ENCODE measurements at regions not wholly inside any gene's neighbourhood (a gene's known extent, or its start where the extent isn't known, plus 50 kb on each side); places are given as distances from the start of the nearest gene placed in this dataset.

- CTCF ChIA-PET: no interaction called here
- Mint-ChIP-seq H3K9me3 (ENCODE audit: unreplicated experiment) (peaks cover 7% of the 10 kb centered on the region), H3K27me3 (ENCODE audit: insufficient read depth, unreplicated experiment) (no peaks in the 10 kb centered on the region), H3K36me3 (ENCODE audit: insufficient read depth, unreplicated experiment) (no peaks in the 10 kb centered on the region), H3K4me3 (ENCODE audit: unreplicated experiment) (peak overlapping the region; percentile 58), H3K27ac (ENCODE audit: low read depth, unreplicated experiment) (peak overlapping the region; percentile 93), H3K4me1 (ENCODE audit: insufficient read depth, unreplicated experiment) (peaks cover 19% of the 10 kb centered on the region)
- POLR2A ChIA-PET: interaction anchor here (0.5 to 0.6 kb wide), 2 partner anchors 22 to 961 kb away, joined by 3 read pairs; no protein-coding TSS in a partner anchor
- BruUV-seq (replicated peaks): no TSS peak
- peak; percentile 28 for DNase-seq (ENCODE audit: unreplicated experiment)
- TF ChIP-seq, protein P1, sequence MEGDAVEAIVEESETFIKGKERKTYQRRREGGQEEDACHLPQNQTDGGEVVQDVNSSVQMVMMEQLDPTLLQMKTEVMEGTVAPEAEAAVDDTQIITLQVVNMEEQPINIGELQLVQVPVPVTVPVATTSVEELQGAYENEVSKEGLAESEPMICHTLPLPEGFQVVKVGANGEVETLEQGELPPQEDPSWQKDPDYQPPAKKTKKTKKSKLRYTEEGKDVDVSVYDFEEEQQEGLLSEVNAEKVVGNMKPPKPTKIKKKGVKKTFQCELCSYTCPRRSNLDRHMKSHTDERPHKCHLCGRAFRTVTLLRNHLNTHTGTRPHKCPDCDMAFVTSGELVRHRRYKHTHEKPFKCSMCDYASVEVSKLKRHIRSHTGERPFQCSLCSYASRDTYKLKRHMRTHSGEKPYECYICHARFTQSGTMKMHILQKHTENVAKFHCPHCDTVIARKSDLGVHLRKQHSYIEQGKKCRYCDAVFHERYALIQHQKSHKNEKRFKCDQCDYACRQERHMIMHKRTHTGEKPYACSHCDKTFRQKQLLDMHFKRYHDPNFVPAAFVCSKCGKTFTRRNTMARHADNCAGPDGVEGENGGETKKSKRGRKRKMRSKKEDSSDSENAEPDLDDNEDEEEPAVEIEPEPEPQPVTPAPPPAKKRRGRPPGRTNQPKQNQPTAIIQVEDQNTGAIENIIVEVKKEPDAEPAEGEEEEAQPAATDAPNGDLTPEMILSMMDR (IDR thresholded peaks at IDR 0.05; ENCODE audit: unreplicated experiment): no peak
- intact Hi-C loops (cut with micrococcal nuclease): no loop called here
These were observed 1886.9 kb downstream of the NCAM2 start for GRCh38 chr21:22885079-22885478.

GRCh38 chr21:22885614-22886013 is 1887.4 kb downstream of the NCAM2 start:
- no peak for DNase-seq (ENCODE audit: unreplicated experiment)
- POLR2A ChIA-PET: no interaction called here
- Mint-ChIP-seq H3K4me3 (ENCODE audit: unreplicated experiment) (peak overlapping the region; percentile 58), H3K27ac (ENCODE audit: low read depth, unreplicated experiment) (peak overlapping the region; percentile 93), H3K9me3 (ENCODE audit: unreplicated experiment) (peaks cover 7% of the 10 kb centered on the region), H3K36me3 (ENCODE audit: insufficient read depth, unreplicated experiment) (no peaks in the 10 kb centered on the region), H3K4me1 (ENCODE audit: insufficient read depth, unreplicated experiment) (peaks cover 19% of the 10 kb centered on the region), H3K27me3 (ENCODE audit: insufficient read depth, unreplicated experiment) (no peaks in the 10 kb centered on the region)
- TF ChIP-seq, protein P1 (IDR thresholded peaks at IDR 0.05; ENCODE audit: unreplicated experiment): no peak
- CTCF ChIA-PET: no interaction called here
- intact Hi-C loops (cut with micrococcal nuclease): no loop called here
- no TSS peak for BruUV-seq (replicated peaks)

GRCh38 chr21:22889445-22889844 is 1891.2 kb downstream of the NCAM2 start:
- peaks cover 7% of the 10 kb centered on the region for H3K9me3 Mint-ChIP-seq (ENCODE audit: unreplicated experiment)
- CTCF ChIA-PET: no interaction called here
- H3K27ac Mint-ChIP-seq (ENCODE audit: low read depth, unreplicated experiment): no peak overlapping the region

DNA sequence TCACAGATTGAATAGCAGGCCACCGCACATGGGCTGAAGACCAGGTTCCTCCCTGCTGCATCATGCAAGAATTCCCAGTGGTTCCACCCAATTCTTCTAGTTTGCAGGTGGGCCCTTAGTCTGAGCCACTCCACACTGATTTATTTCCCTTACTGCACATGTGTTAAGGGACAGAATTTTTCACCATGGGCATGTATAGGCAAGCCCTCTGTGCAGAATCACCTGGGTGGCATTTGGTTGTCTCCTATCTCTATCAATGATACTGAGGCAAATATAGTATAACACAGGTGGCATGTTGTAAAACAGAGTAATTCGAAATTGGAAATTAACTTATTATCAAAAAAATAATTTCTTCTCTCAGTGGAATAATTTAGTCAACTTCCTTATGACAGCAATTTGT is 1892.4 kb downstream of the NCAM2 start:
- ChIA-PET CTCF (no interaction called here), POLR2A (no interaction called here)
- BruUV-seq (replicated peaks): no TSS peak
- Mint-ChIP-seq H3K36me3 (ENCODE audit: insufficient read depth, unreplicated experiment) (no peaks in the 10 kb centered on the region), H3K9me3 (ENCODE audit: unreplicated experiment) (peaks cover 7% of the 10 kb centered on the region), H3K4me3 (ENCODE audit: unreplicated experiment) (no peak overlapping the region), H3K27me3 (ENCODE audit: insufficient read depth, unreplicated experiment) (no peaks in the 10 kb centered on the region), H3K4me1 (ENCODE audit: insufficient read depth, unreplicated experiment) (peaks cover 6% of the 10 kb centered on the region), H3K27ac (ENCODE audit: low read depth, unreplicated experiment) (no peak overlapping the region)
- TF ChIP-seq, protein P1 (IDR thresholded peaks at IDR 0.05; ENCODE audit: unreplicated experiment): no peak
- DNase-seq (ENCODE audit: unreplicated experiment): no peak
- intact Hi-C loops (cut with micrococcal nuclease): no loop called here

More at GRCh38 chr21:22889445-22889844, 1891.2 kb downstream of the NCAM2 start:
- Mint-ChIP-seq H3K36me3 (ENCODE audit: insufficient read depth, unreplicated experiment) (no peaks in the 10 kb centered on the region), H3K27me3 (ENCODE audit: insufficient read depth, unreplicated experiment) (no peaks in the 10 kb centered on the region), H3K4me3 (ENCODE audit: unreplicated experiment) (no peak overlapping the region), H3K4me1 (ENCODE audit: insufficient read depth, unreplicated experiment) (peaks cover 12% of the 10 kb centered on the region)
- DNase-seq (ENCODE audit: unreplicated experiment): no peak
- intact Hi-C loops (cut with micrococcal nuclease): no loop called here
- no TSS peak for BruUV-seq (replicated peaks)
- POLR2A ChIA-PET: no interaction called here
- TF ChIP-seq, protein P1 (IDR thresholded peaks at IDR 0.05; ENCODE audit: unreplicated experiment): no peak
